ENCODE measurements at regions not wholly inside any gene's neighbourhood (a gene's known extent, or its start where the extent isn't known, plus 50 kb on each side); places are given as distances from the start of the nearest gene placed in this dataset.
"Not testable (repeated sequence)": the region's sequence is repeated elsewhere in the genome, so short reads cannot be mapped to it uniquely, and the experiment has no call there.

GRCh38 chrX:146041741-146042140 lies 224.1 kb downstream of the SLITRK2 start:
- Histone ChIP-seq H3K9me3 (ENCODE audit: insufficient read depth, low read length, severe bottlenecking) (no peaks in the 10 kb centered on the region), H3K9ac (ENCODE audit: low read depth, low read length) (no peak overlapping the region), H3K4me3 (ENCODE audit: low read depth in 1 of 2, low read length in 2 of 2) (no peak overlapping the region), H3K4me2 (ENCODE audit: insufficient read depth, low read length) (no peak overlapping the region), H2AFZ (ENCODE audit: low read depth, low read length) (no peak overlapping the region), H3K27me3 (ENCODE audit: insufficient read depth, low read length, poor library complexity) (no peaks in the 10 kb centered on the region), H3K27ac (ENCODE audit: low read length) (no peak overlapping the region), H4K20me1 (ENCODE audit: insufficient read depth, low read length) (no peaks in the 10 kb centered on the region), H3K36me3 (ENCODE audit: insufficient read depth, low read length) (no peaks in the 10 kb centered on the region), H3K79me2 (ENCODE audit: insufficient read depth, low read length) (no peaks in the 10 kb centered on the region), H3K4me1 (ENCODE audit: insufficient read depth, low read length) (no peaks in the 10 kb centered on the region)
- ATAC-seq (ENCODE audit: insufficient read depth, low read depth) = no peak
- no peak for DNase-seq
- no peak for TF ChIP-seq EZH2 (IDR thresholded peaks at IDR 0.05; ENCODE audit: borderline replicate concordance, low read depth, low read length, severe bottlenecking)
- no peak for TF ChIP-seq CTCF (IDR thresholded peaks at IDR 0.05; ENCODE audit: borderline replicate concordance, extremely low read depth, low read length, poor library complexity, severe bottlenecking)

- not testable (repeated sequence) for ATAC-seq (ENCODE audit: insufficient read depth, low read depth); H3K36me3 ChIP-seq (ENCODE audit: insufficient read depth, low read length); H3K9me3 ChIP-seq (ENCODE audit: insufficient read depth, low read length, severe bottlenecking); H3K4me2 ChIP-seq (ENCODE audit: insufficient read depth, low read length); H3K79me2 ChIP-seq (ENCODE audit: insufficient read depth, low read length); H3K9ac ChIP-seq (ENCODE audit: low read depth, low read length); H3K27ac ChIP-seq (ENCODE audit: low read length); DNase-seq; H3K4me1 ChIP-seq (ENCODE audit: insufficient read depth, low read length); H3K4me3 ChIP-seq (ENCODE audit: low read depth in 1 of 2, low read length in 2 of 2); H3K27me3 ChIP-seq (ENCODE audit: insufficient read depth, low read length, poor library complexity); H4K20me1 ChIP-seq (ENCODE audit: insufficient read depth, low read length); H2AFZ ChIP-seq (ENCODE audit: low read depth, low read length)
Observed at GRCh38 chrX:146046011-146046715, 228.5 kb downstream of the SLITRK2 start.

- H3K9me3 ChIP-seq (ENCODE audit: insufficient read depth, low read length, severe bottlenecking); H3K4me3 ChIP-seq (ENCODE audit: low read depth in 1 of 2, low read length in 2 of 2); H3K9ac ChIP-seq (ENCODE audit: low read depth, low read length); ATAC-seq (ENCODE audit: insufficient read depth, low read depth); H2AFZ ChIP-seq (ENCODE audit: low read depth, low read length); H4K20me1 ChIP-seq (ENCODE audit: insufficient read depth, low read length); H3K4me1 ChIP-seq (ENCODE audit: insufficient read depth, low read length); H3K36me3 ChIP-seq (ENCODE audit: insufficient read depth, low read length); H3K27ac ChIP-seq (ENCODE audit: low read length); H3K27me3 ChIP-seq (ENCODE audit: insufficient read depth, low read length, poor library complexity); H3K79me2 ChIP-seq (ENCODE audit: insufficient read depth, low read length); DNase-seq; H3K4me2 ChIP-seq (ENCODE audit: insufficient read depth, low read length): not testable (repeated sequence)
Observed at GRCh38 chrX:146049568-146049967, 231.9 kb downstream of the SLITRK2 start.

- H3K79me2 ChIP-seq (ENCODE audit: insufficient read depth, low read length) = no peaks in the 10 kb centered on the region
- no peak for DNase-seq
- H3K36me3 ChIP-seq (ENCODE audit: insufficient read depth, low read length) = no peaks in the 10 kb centered on the region
- no peak for ATAC-seq (ENCODE audit: insufficient read depth, low read depth)
- H2AFZ ChIP-seq (ENCODE audit: low read depth, low read length) = no peak overlapping the region
- no peak overlapping the region for H3K4me3 ChIP-seq (ENCODE audit: low read depth in 1 of 2, low read length in 2 of 2)
- no peaks in the 10 kb centered on the region for H4K20me1 ChIP-seq (ENCODE audit: insufficient read depth, low read length)
- no peaks in the 10 kb centered on the region for H3K27me3 ChIP-seq (ENCODE audit: insufficient read depth, low read length, poor library complexity)
- H3K9me3 ChIP-seq (ENCODE audit: insufficient read depth, low read length, severe bottlenecking) = no peaks in the 10 kb centered on the region
- TF ChIP-seq CTCF (IDR thresholded peaks at IDR 0.05; ENCODE audit: borderline replicate concordance, extremely low read depth, low read length, poor library complexity, severe bottlenecking) (no peak), EZH2 (IDR thresholded peaks at IDR 0.05; ENCODE audit: borderline replicate concordance, low read depth, low read length, severe bottlenecking) (no peak)
- no peak overlapping the region for H3K27ac ChIP-seq (ENCODE audit: low read length)
- H3K9ac ChIP-seq (ENCODE audit: low read depth, low read length) = no peak overlapping the region
- no peak overlapping the region for H3K4me2 ChIP-seq (ENCODE audit: insufficient read depth, low read length)
- no peaks in the 10 kb centered on the region for H3K4me1 ChIP-seq (ENCODE audit: insufficient read depth, low read length)
Observed at GRCh38 chrX:146054311-146054710, 236.7 kb downstream of the SLITRK2 start.

Data from DND-41 (cell line).